ENCODE measurements at regions not wholly inside any gene's neighbourhood (a gene's known extent, or its start where the extent isn't known, plus 50 kb on each side); places are given as distances from the start of the nearest gene placed in this dataset.

GRCh38 chr1:81549588-81550127 is 251.1 kb upstream of the ADGRL2 start:
- no peaks in the 10 kb centered on the region for H3K4me1 ChIP-seq (ENCODE audit: low read length)
- no peak overlapping the region for H3K4me2 ChIP-seq (ENCODE audit: low read depth, low read length, poor library complexity, severe bottlenecking)
- H3K27ac ChIP-seq (ENCODE audit: low read length): no peak overlapping the region
- no peaks in the 10 kb centered on the region for H3K36me3 ChIP-seq (ENCODE audit: insufficient read depth, low read length)
- no peak overlapping the region for H3K9ac ChIP-seq (ENCODE audit: low read length)
- peak; percentile 59 for DNase-seq
- no peak overlapping the region for H3K4me3 ChIP-seq (ENCODE audit: low read length)
- peaks cover 2% of the 10 kb centered on the region; the same call in 1 of the 2 replicates for H3K9me3 ChIP-seq (ENCODE audit: low read length)
- no peaks in the 10 kb centered on the region for H3K79me2 ChIP-seq (ENCODE audit: low read length)
- no peaks in the 10 kb centered on the region for H3K27me3 ChIP-seq (ENCODE audit: low read length)
- H4K20me1 ChIP-seq (ENCODE audit: insufficient read depth, low read depth, low read length): no peaks in the 10 kb centered on the region
- H2AFZ ChIP-seq (ENCODE audit: low read length): no peak overlapping the region
- H3K9me2 ChIP-seq (replicated peaks; ENCODE audit: insufficient read depth, low read length): no peaks in the 10 kb centered on the region; the same call in 1 of the 2 replicates

DNA sequence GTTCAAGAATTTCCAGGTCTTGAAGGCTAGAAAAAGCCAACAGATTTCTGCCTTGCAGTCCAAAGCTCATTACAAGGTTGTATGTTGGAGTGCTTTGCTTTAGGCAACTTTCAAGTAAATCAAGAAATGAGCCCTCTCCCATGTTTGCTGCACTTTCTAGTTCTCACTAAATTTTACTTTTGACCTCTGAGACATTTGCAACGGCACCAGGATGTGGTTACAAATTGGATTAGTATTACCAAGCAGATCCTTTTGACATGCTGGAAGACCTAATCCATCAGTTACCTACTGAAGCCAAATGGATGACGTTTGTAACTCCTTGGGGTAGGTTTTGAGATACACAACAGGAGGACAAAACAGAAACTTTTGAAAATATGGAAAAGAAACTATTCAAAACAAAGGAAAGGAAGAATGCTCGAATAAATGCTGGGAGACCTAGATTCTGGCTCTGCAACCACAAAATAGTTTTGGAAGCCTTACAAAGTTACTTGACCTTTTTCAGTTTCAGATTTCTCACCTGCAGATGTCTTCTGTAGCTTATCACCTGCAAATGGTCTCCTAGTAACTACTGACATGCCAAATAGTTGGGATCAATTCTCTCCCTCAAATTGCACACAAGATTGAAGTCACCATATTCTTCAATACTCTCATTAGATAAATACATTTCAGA is 251.7 kb upstream of the ADGRL2 start:
- no peaks in the 10 kb centered on the region; the same call in 1 of the 2 replicates for H3K9me2 ChIP-seq (replicated peaks; ENCODE audit: insufficient read depth, low read length)
- no peak overlapping the region for H2AFZ ChIP-seq (ENCODE audit: low read length)
- H3K9ac ChIP-seq (ENCODE audit: low read length): no peak overlapping the region
- H3K4me2 ChIP-seq (ENCODE audit: low read depth, low read length, poor library complexity, severe bottlenecking): no peak overlapping the region
- H3K27ac ChIP-seq (ENCODE audit: low read length): no peak overlapping the region
- H3K4me3 ChIP-seq (ENCODE audit: low read length): no peak overlapping the region
- H3K9me3 ChIP-seq (ENCODE audit: low read length): no peaks in the 10 kb centered on the region; the same call in 1 of the 2 replicates
- H3K27me3 ChIP-seq (ENCODE audit: low read length): no peaks in the 10 kb centered on the region
- H3K4me1 ChIP-seq (ENCODE audit: low read length): no peaks in the 10 kb centered on the region
- no peaks in the 10 kb centered on the region for H3K36me3 ChIP-seq (ENCODE audit: insufficient read depth, low read length)
- H4K20me1 ChIP-seq (ENCODE audit: insufficient read depth, low read depth, low read length): no peaks in the 10 kb centered on the region
- DNase-seq: no peak
- no peaks in the 10 kb centered on the region for H3K79me2 ChIP-seq (ENCODE audit: low read length)

DNA sequence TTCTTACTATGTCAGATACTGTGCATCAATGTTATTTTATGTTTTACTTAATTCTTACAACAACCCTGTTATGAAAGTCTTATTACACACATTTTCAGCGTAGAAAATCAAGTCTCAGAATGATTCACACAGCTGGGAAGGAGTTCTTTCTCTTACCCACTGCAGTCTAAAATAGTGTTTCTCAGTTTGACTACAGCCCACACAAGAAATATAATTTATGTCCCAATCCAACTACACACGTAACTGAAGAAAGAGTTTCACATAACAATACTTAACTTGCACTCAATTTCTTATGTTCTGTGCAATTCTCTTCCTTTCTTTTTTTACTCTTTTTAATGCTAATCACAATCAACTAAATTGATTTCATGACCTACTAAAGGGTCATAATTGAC is 252.8 kb upstream of the ADGRL2 start:
- Histone ChIP-seq H3K4me2 (ENCODE audit: low read depth, low read length, poor library complexity, severe bottlenecking) (no peak overlapping the region), H2AFZ (ENCODE audit: low read length) (no peak overlapping the region), H3K79me2 (ENCODE audit: low read length) (no peaks in the 10 kb centered on the region), H3K27ac (ENCODE audit: low read length) (no peak overlapping the region), H3K4me1 (ENCODE audit: low read length) (no peaks in the 10 kb centered on the region), H3K27me3 (ENCODE audit: low read length) (no peaks in the 10 kb centered on the region), H3K36me3 (ENCODE audit: insufficient read depth, low read length) (no peaks in the 10 kb centered on the region), H4K20me1 (ENCODE audit: insufficient read depth, low read depth, low read length) (no peaks in the 10 kb centered on the region), H3K9me2 (replicated peaks; ENCODE audit: insufficient read depth, low read length) (no peaks in the 10 kb centered on the region), H3K4me3 (ENCODE audit: low read length) (no peak overlapping the region), H3K9me3 (ENCODE audit: low read length) (no peaks in the 10 kb centered on the region; the same call in 1 of the 2 replicates), H3K9ac (ENCODE audit: low read length) (no peak overlapping the region)
- no peak for DNase-seq

DNA sequence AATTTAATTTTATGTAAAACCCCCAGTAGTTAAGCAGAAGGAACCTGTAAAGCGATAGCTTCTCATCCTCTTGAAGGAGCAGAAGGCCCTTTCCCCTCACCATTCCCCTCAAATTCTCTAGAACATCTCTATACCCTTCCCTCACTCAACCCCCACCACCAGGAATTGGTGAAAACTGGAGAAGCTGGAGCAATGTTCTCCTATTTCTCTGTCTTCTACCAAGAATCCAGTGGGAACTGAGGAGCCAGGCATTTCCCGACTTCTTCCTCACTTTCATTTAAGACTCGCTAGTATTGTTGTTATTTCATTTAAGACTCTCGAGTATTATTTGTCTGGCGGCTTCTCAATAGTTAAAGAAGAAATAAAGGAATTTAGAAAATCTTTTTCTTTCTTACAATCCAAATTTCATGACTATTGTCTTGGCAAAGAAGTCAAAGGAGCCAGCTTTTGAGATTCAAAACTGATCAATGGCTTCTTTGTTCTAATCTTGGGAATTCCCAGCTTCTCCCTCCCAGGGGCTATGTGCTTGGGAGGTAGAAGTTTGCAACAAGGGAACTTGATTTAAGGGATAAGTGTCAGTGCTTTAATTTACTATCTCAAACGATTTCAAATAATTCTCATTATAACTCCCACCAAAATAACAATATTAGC is 253.3 kb upstream of the ADGRL2 start:
- H3K4me2 ChIP-seq (ENCODE audit: low read depth, low read length, poor library complexity, severe bottlenecking): no peak overlapping the region
- H3K27me3 ChIP-seq (ENCODE audit: low read length): no peaks in the 10 kb centered on the region
- H4K20me1 ChIP-seq (ENCODE audit: insufficient read depth, low read depth, low read length): no peaks in the 10 kb centered on the region
- H3K36me3 ChIP-seq (ENCODE audit: insufficient read depth, low read length): no peaks in the 10 kb centered on the region
- H3K4me1 ChIP-seq (ENCODE audit: low read length): no peaks in the 10 kb centered on the region
- H2AFZ ChIP-seq (ENCODE audit: low read length): no peak overlapping the region
- no peak overlapping the region for H3K9ac ChIP-seq (ENCODE audit: low read length)
- no peak overlapping the region for H3K4me3 ChIP-seq (ENCODE audit: low read length)
- H3K9me2 ChIP-seq (replicated peaks; ENCODE audit: insufficient read depth, low read length): no peaks in the 10 kb centered on the region
- no peaks in the 10 kb centered on the region for H3K79me2 ChIP-seq (ENCODE audit: low read length)
- no peak for DNase-seq
- H3K9me3 ChIP-seq (ENCODE audit: low read length): no peaks in the 10 kb centered on the region; the same call in 1 of the 2 replicates
- no peak overlapping the region for H3K27ac ChIP-seq (ENCODE audit: low read length)

GRCh38 chr1:81545734-81546133 is 255.0 kb upstream of the ADGRL2 start:
- H3K9ac ChIP-seq (ENCODE audit: low read length): no peak overlapping the region
- no peaks in the 10 kb centered on the region for H3K36me3 ChIP-seq (ENCODE audit: insufficient read depth, low read length)
- no peaks in the 10 kb centered on the region for H3K4me1 ChIP-seq (ENCODE audit: low read length)
- H4K20me1 ChIP-seq (ENCODE audit: insufficient read depth, low read depth, low read length): no peaks in the 10 kb centered on the region
- H3K4me3 ChIP-seq (ENCODE audit: low read length): no peak overlapping the region
- H3K4me2 ChIP-seq (ENCODE audit: low read depth, low read length, poor library complexity, severe bottlenecking): no peak overlapping the region
- no peaks in the 10 kb centered on the region for H3K79me2 ChIP-seq (ENCODE audit: low read length)
- no peaks in the 10 kb centered on the region; the same call in 1 of the 2 replicates for H3K9me3 ChIP-seq (ENCODE audit: low read length)
- no peak overlapping the region for H2AFZ ChIP-seq (ENCODE audit: low read length)
- no peak overlapping the region for H3K27ac ChIP-seq (ENCODE audit: low read length)
- H3K27me3 ChIP-seq (ENCODE audit: low read length): no peaks in the 10 kb centered on the region
- no peaks in the 10 kb centered on the region for H3K9me2 ChIP-seq (replicated peaks; ENCODE audit: insufficient read depth, low read length)
- DNase-seq: no peak

DNA sequence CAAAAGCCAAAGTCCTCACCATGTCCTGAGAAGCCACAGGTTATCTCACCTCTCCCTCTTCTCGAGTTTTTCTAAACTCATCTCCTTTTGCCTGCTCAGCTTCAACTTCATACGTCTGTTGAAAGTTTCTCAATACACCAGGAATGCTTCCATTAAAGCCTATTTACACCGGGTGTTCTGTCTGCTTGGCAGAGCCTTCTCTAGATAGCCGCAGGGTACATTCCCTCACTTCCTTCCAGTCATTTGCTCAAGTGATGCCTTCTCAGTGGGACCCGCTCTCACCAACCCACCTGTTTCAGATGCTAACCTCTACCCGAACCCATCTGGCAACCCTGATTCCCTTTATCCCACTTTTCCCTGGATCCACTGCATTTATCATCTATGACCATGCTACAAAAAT is 257.0 kb upstream of the ADGRL2 start:
- DNase-seq: no peak
- Histone ChIP-seq H3K9me3 (ENCODE audit: low read length) (peaks cover 6% of the 10 kb centered on the region; the same call in 1 of the 2 replicates), H4K20me1 (ENCODE audit: insufficient read depth, low read depth, low read length) (no peaks in the 10 kb centered on the region), H2AFZ (ENCODE audit: low read length) (no peak overlapping the region), H3K9ac (ENCODE audit: low read length) (no peak overlapping the region), H3K9me2 (replicated peaks; ENCODE audit: insufficient read depth, low read length) (no peaks in the 10 kb centered on the region), H3K27ac (ENCODE audit: low read length) (no peak overlapping the region), H3K36me3 (ENCODE audit: insufficient read depth, low read length) (no peaks in the 10 kb centered on the region), H3K4me1 (ENCODE audit: low read length) (no peaks in the 10 kb centered on the region), H3K79me2 (ENCODE audit: low read length) (no peaks in the 10 kb centered on the region), H3K4me2 (ENCODE audit: low read depth, low read length, poor library complexity, severe bottlenecking) (no peak overlapping the region), H3K4me3 (ENCODE audit: low read length) (no peak overlapping the region), H3K27me3 (ENCODE audit: low read length) (no peaks in the 10 kb centered on the region)

DNA sequence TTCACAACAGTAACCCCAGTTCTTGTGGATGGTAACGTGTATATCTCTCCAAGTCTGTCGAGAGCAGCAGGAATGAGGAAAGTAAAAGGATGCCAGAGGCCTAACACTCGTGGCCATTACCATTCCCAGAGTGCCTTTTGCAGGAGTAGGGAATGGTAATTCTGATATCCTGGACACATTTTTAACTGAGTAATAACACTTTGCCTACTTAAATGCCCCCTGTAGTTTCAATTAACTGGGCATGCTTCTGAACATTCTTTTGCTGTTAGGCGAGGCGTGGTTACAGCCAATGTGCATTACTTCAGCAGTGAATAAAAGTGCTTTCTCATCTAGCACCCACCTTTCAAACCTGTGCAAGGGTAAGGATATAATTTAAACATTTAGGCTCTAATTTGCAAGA is 258.5 kb upstream of the ADGRL2 start:
- Histone ChIP-seq H3K4me3 (ENCODE audit: low read length) (no peak overlapping the region), H2AFZ (ENCODE audit: low read length) (no peak overlapping the region), H3K9me3 (ENCODE audit: low read length) (peaks cover 10% of the 10 kb centered on the region), H3K36me3 (ENCODE audit: insufficient read depth, low read length) (no peaks in the 10 kb centered on the region), H3K27me3 (ENCODE audit: low read length) (no peaks in the 10 kb centered on the region), H3K4me1 (ENCODE audit: low read length) (no peaks in the 10 kb centered on the region), H4K20me1 (ENCODE audit: insufficient read depth, low read depth, low read length) (no peaks in the 10 kb centered on the region), H3K4me2 (ENCODE audit: low read depth, low read length, poor library complexity, severe bottlenecking) (no peak overlapping the region), H3K9me2 (replicated peaks; ENCODE audit: insufficient read depth, low read length) (no peaks in the 10 kb centered on the region), H3K9ac (ENCODE audit: low read length) (no peak overlapping the region), H3K79me2 (ENCODE audit: low read length) (no peaks in the 10 kb centered on the region), H3K27ac (ENCODE audit: low read length) (no peak overlapping the region)
- no peak for DNase-seq

GRCh38 chr1:81540216-81540615 is 260.5 kb upstream of the ADGRL2 start:
- H3K4me1 ChIP-seq (ENCODE audit: low read length): no peaks in the 10 kb centered on the region
- H3K9me2 ChIP-seq (replicated peaks; ENCODE audit: insufficient read depth, low read length): no peaks in the 10 kb centered on the region
- H4K20me1 ChIP-seq (ENCODE audit: insufficient read depth, low read depth, low read length): no peaks in the 10 kb centered on the region
- DNase-seq: no peak
- H3K27me3 ChIP-seq (ENCODE audit: low read length): no peaks in the 10 kb centered on the region
- no peaks in the 10 kb centered on the region for H3K36me3 ChIP-seq (ENCODE audit: insufficient read depth, low read length)
- H3K79me2 ChIP-seq (ENCODE audit: low read length): no peaks in the 10 kb centered on the region
- no peak overlapping the region for H3K9ac ChIP-seq (ENCODE audit: low read length)
- H3K4me3 ChIP-seq (ENCODE audit: low read length): no peak overlapping the region
- no peak overlapping the region for H2AFZ ChIP-seq (ENCODE audit: low read length)
- no peak overlapping the region for H3K4me2 ChIP-seq (ENCODE audit: low read depth, low read length, poor library complexity, severe bottlenecking)
- peaks cover 10% of the 10 kb centered on the region for H3K9me3 ChIP-seq (ENCODE audit: low read length)
- no peak overlapping the region for H3K27ac ChIP-seq (ENCODE audit: low read length)
